GM18511 (cell line): ENCODE measurements at regions not wholly inside any gene's neighbourhood (a gene's known extent, or its start where the extent isn't known, plus 50 kb on each side); places are given as distances from the start of the nearest gene placed in this dataset.

Source experiments
- ATAC-seq: cut with Tn5 transposase; IDR thresholded peaks from one replicate; pipeline ENCODE4 v1.9.1; 2021; ENCODE audit warnings: mild to moderate bottlenecking, moderate library complexity; ENCODE audit not compliant: unreplicated experiment

GRCh38 chr11:42257534-42257933 lies 798.1 kb upstream of the LRRC4C start:
- no peak for ATAC-seq

GRCh38 chr11:42265072-42265471 lies 805.6 kb upstream of the LRRC4C start:
- ATAC-seq, result no peak

- no peak for ATAC-seq
Measured at GRCh38 chr11:42271306-42271705, 811.9 kb upstream of the LRRC4C start.

- no peak for ATAC-seq
Measured at GRCh38 chr11:42273977-42274376, 814.5 kb upstream of the LRRC4C start.

- no peak for ATAC-seq
Measured at GRCh38 chr11:42296910-42297309, 837.5 kb upstream of the LRRC4C start.

- no peak for ATAC-seq
Measured at GRCh38 chr11:42299780-42300179, 840.3 kb upstream of the LRRC4C start.

GRCh38 chr11:42301777-42302176 lies 842.3 kb upstream of the LRRC4C start:
- ATAC-seq, result no peak

- ATAC-seq, result no peak
Measured at GRCh38 chr11:42311514-42311913, 852.1 kb upstream of the LRRC4C start.

- no peak for ATAC-seq
Measured at GRCh38 chr11:42311944-42312343, 852.5 kb upstream of the LRRC4C start.

GRCh38 chr11:42315267-42315666 lies 855.8 kb upstream of the LRRC4C start:
- no peak for ATAC-seq

- no peak for ATAC-seq
Measured at GRCh38 chr11:42315846-42316245, 856.4 kb upstream of the LRRC4C start.

- no peak for ATAC-seq
Measured at GRCh38 chr11:42319921-42320320, 860.5 kb upstream of the LRRC4C start.

GRCh38 chr11:42329929-42330565 lies 870.6 kb upstream of the LRRC4C start:
- ATAC-seq, result no peak

GRCh38 chr11:42337786-42338455 lies 878.5 kb upstream of the LRRC4C start:
- ATAC-seq, result no peak

GRCh38 chr11:42344204-42344792 lies 884.8 kb upstream of the LRRC4C start:
- no peak for ATAC-seq

- ATAC-seq, result no peak
Measured at GRCh38 chr11:42345933-42346332, 886.5 kb upstream of the LRRC4C start.

GRCh38 chr11:42363701-42364100 lies 904.2 kb upstream of the LRRC4C start:
- no peak for ATAC-seq

- no peak for ATAC-seq
Measured at GRCh38 chr11:42390116-42390515, 921.7 kb upstream of the API5 start.

GRCh38 chr11:42397483-42397882 lies 914.3 kb upstream of the API5 start:
- no peak for ATAC-seq

- ATAC-seq, result no peak
Measured at GRCh38 chr11:42407341-42407740, 904.5 kb upstream of the API5 start.

- ATAC-seq, result no peak
Measured at GRCh38 chr11:42410251-42410955, 901.4 kb upstream of the API5 start.

GRCh38 chr11:42412590-42412989 lies 899.2 kb upstream of the API5 start:
- no peak for ATAC-seq
